PC-9 (cell line): ENCODE measurements at regions not wholly inside any gene's neighbourhood (a gene's known extent, or its start where the extent isn't known, plus 50 kb on each side); places are given as distances from the start of the nearest gene placed in this dataset.

ENCODE experiments used
- BruUV-seq: library from RNA; stranded (reverse); fragments of 400-500 nt; replicated peaks from 2 replicates; lab custom pipeline; 2021; lab: Mats Ljungman, UMichigan
- CTCF ChIA-PET: fragments of 300-600 bp; sonication (Branson Sonifier 250); formaldehyde crosslinking; loops from one replicate; lab custom pipeline; 2022; ENCODE audit warnings: antibody characterized with exemption; lab: Charles Lee
- POLR2A ChIA-PET: fragments of 300-600 bp; sonication (Branson Sonifier 250); formaldehyde crosslinking; loops from one replicate; lab custom pipeline; 2022; ENCODE audit warnings: antibody characterized with exemption; ENCODE audit not compliant: unreplicated experiment; lab: Charles Lee
- DNase-seq, 2 experiments: peaks; one replicate each; pipeline versions ENCODE4 v3.0.0 to v3.0.0-alpha.2; 2015 to 2022; ENCODE audit warnings: mixed read lengths in 1 of 2
- H2AFZ ChIP-seq: fragments of 200-600 bp; sonication (generic); 2 replicates; pipeline ENCODE4 v1.8.1; 2017; ENCODE audit warnings: antibody characterized with exemption
- H3F3A ChIP-seq: fragments of 200-600 bp; sonication (generic); 2 replicates; pipeline ENCODE4 v1.8.1; 2017; ENCODE audit warnings: antibody characterized with exemption, mild to moderate bottlenecking, low read depth; ENCODE audit not compliant: insufficient read depth
- H3K27ac ChIP-seq: fragments of 200-600 bp; sonication (generic); 2 replicates; pipeline ENCODE4 v1.6.1; 2016; ENCODE audit warnings: mixed run types
- H3K27me3 ChIP-seq: fragments of 200-600 bp; sonication (generic); 2 replicates; pipeline ENCODE4 v1.6.1; 2016; ENCODE audit warnings: low read depth, mixed run types; ENCODE audit not compliant: insufficient read depth
- H3K36me3 ChIP-seq: fragments of 200-600 bp; sonication (generic); 2 replicates; pipeline ENCODE4 v1.6.1; 2016; ENCODE audit warnings: low read depth, mixed run types
- H3K4me1 ChIP-seq: fragments of 200-600 bp; sonication (generic); replicated peaks from 2 replicates; pipeline ENCODE4 v1.6.1; 2016; ENCODE audit warnings: mixed run types; ENCODE audit not compliant: insufficient read depth
- H3K4me2 ChIP-seq: fragments of 200-600 bp; sonication (generic); 2 replicates; pipeline ENCODE4 v1.6.1; 2017; ENCODE audit warnings: mixed run types
- H3K4me3 ChIP-seq: fragments of 200-600 bp; sonication (generic); 2 replicates; pipeline ENCODE4 v1.6.1; 2016; ENCODE audit warnings: mixed run types
- H3K79me2 ChIP-seq: fragments of 200-600 bp; sonication (generic); 2 replicates; pipeline ENCODE4 v1.6.1; 2017; ENCODE audit warnings: low read depth, mixed run types
- H3K9me2 ChIP-seq: fragments of 200-600 bp; sonication (generic); 2 replicates; pipeline ENCODE4 v1.8.1; 2017; ENCODE audit warnings: mild to moderate bottlenecking; ENCODE audit not compliant: insufficient read depth
- H3K9me3 ChIP-seq: fragments of 200-600 bp; sonication (generic); 2 replicates; pipeline ENCODE4 v1.8.1; 2016; ENCODE audit warnings: low read depth; ENCODE audit not compliant: insufficient read depth
- H4K20me1 ChIP-seq: fragments of 200-600 bp; sonication (generic); 2 replicates; pipeline ENCODE4 v1.8.1; 2017; ENCODE audit not compliant: insufficient read depth
- EZH2 ChIP-seq: fragments of 200-600 bp; sonication (generic); IDR thresholded peaks from 2 replicates; pipeline ENCODE4 v1.8.0; 2017; ENCODE audit warnings: antibody characterized with exemption, low read depth
- intact Hi-C: fragments of 100-400 bp; cut with micrococcal nuclease; formaldehyde crosslinking; loops from one replicate; pipeline ENCODE4 v1.10.0; 2022; ENCODE audit not compliant: unreplicated experiment
- TF ChIP-seq, protein P1 (sequence below): fragments of 200-600 bp; sonication (generic); conservative IDR thresholded peaks from 2 replicates; pipeline ENCODE4 v1.6.1; 2017; ENCODE audit warnings: mixed run types, antibody characterized with exemption, mild to moderate bottlenecking, moderate library complexity

DNA sequence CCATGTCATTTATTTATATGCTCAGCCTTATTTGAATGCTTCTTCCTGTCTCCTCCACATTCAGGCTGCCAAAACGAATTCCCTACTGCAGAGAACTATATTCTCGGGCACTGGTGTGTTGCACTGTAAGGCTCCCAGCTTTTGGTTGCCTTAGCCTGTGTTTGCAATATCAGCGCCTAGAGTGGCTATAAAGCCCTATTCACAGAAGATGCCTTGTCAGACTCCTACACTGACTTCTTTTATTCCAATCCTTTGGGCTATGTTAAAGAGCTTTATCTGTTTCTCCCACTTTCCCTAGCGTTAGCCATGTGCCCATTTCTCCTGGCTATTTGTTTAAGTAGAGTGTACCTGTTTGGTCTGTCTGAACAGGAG, 62.4 kb upstream of the EHBP1 start:
- Histone ChIP-seq H3K79me2 (no peaks in the 10 kb centered on the region), H2AFZ (no peak overlapping the region), H3K27me3 (no peaks in the 10 kb centered on the region), H3K4me1 (0 out of 2 replicates have a peak, but pooled peaks cover 7% of the 10 kb centered on the region), H3K36me3 (no peaks in the 10 kb centered on the region), H3K4me3 (no peak overlapping the region), H3K9me3 (0 out of 2 replicates have a peak, but pooled peaks cover 7% of the 10 kb centered on the region), H3K9me2 (no peaks in the 10 kb centered on the region), H4K20me1 (no peaks in the 10 kb centered on the region), H3F3A (no peaks in the 10 kb centered on the region), H3K27ac (no peak overlapping the region), H3K4me2 (no peak overlapping the region)
- DNase-seq: peak in 1 of 2 experiments; percentile 5
- no TSS peak for BruUV-seq
- no peak for TF ChIP-seq EZH2
- TF ChIP-seq, protein P1, sequence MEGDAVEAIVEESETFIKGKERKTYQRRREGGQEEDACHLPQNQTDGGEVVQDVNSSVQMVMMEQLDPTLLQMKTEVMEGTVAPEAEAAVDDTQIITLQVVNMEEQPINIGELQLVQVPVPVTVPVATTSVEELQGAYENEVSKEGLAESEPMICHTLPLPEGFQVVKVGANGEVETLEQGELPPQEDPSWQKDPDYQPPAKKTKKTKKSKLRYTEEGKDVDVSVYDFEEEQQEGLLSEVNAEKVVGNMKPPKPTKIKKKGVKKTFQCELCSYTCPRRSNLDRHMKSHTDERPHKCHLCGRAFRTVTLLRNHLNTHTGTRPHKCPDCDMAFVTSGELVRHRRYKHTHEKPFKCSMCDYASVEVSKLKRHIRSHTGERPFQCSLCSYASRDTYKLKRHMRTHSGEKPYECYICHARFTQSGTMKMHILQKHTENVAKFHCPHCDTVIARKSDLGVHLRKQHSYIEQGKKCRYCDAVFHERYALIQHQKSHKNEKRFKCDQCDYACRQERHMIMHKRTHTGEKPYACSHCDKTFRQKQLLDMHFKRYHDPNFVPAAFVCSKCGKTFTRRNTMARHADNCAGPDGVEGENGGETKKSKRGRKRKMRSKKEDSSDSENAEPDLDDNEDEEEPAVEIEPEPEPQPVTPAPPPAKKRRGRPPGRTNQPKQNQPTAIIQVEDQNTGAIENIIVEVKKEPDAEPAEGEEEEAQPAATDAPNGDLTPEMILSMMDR: no peak
- CTCF ChIA-PET: no interaction called here
- POLR2A ChIA-PET: no interaction called here
- intact Hi-C loops: no loop called here

DNA sequence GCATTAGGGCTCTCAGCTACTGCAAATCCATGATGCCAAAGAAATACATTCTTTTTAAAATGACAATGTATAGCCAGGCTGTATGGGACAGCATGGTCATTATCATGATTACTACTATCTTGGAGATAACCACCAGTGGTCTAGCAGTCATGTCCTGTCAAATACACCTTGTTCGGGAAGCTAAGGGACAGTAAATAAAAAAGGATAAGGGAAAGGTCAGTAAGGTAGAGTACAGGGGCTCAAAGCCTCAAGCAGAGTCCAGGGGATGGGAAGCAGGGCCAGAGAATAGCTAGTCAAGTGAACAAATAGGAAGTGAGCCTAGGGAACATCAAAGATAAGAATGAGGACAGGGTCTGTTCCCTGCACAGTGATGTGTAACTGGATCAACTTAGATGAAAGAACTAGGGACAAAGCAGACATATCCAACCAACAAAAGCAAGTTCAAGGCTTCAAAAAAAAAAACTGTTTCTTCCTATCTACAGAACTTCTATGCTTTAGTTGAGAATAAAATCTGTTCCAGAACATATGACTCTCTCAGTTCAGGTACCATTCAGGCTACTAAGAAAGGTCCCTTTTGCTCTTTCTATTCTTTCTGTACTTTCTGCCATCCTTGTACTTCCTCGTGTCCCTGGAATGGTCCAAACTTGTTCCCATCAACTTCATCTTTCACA, 62.9 kb upstream of the EHBP1 start:
- POLR2A ChIA-PET: no interaction called here
- Histone ChIP-seq H3K27ac (no peak overlapping the region), H3K4me1 (0 out of 2 replicates have a peak, but pooled peaks cover 7% of the 10 kb centered on the region), H3K27me3 (no peaks in the 10 kb centered on the region), H4K20me1 (no peaks in the 10 kb centered on the region), H3K36me3 (no peaks in the 10 kb centered on the region), H3K9me3 (0 out of 2 replicates have a peak, but pooled peaks cover 7% of the 10 kb centered on the region), H3K9me2 (no peaks in the 10 kb centered on the region), H2AFZ (no peak overlapping the region), H3K4me2 (no peak overlapping the region), H3F3A (no peaks in the 10 kb centered on the region), H3K4me3 (no peak overlapping the region), H3K79me2 (no peaks in the 10 kb centered on the region)
- BruUV-seq: no TSS peak
- DNase-seq: no peak
- CTCF ChIA-PET: no interaction called here
- intact Hi-C loops: no loop called here
- TF ChIP-seq, protein P1: no peak
- no peak for TF ChIP-seq EZH2

DNA sequence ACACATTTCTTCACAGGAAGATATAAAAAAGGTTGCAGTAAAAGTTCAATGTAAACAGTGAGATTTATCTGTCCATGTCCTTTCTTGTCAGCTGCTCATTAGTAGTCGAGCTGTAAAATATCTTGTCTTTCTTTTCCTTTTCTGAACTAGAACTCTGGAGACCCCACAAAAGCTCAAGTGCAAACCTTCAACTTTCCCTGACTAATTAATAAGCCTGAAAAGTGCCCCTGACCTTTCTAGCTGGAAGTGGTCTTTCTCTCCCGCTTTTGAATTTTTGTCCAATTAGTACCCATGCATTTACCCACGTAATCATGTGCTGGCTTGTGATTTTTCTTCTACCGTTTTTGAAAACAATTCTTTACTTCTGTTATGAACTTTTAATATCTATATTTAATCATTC, 63.6 kb upstream of the EHBP1 start:
- DNase-seq: no peak
- Histone ChIP-seq H3K79me2 (no peaks in the 10 kb centered on the region), H3K27ac (no peak overlapping the region), H3K9me3 (0 out of 2 replicates have a peak, but pooled peaks cover 10% of the 10 kb centered on the region), H3K4me1 (0 out of 2 replicates have a peak, but pooled peaks cover 7% of the 10 kb centered on the region), H2AFZ (no peak overlapping the region), H3K27me3 (no peaks in the 10 kb centered on the region), H3F3A (no peaks in the 10 kb centered on the region), H3K36me3 (no peaks in the 10 kb centered on the region), H4K20me1 (no peaks in the 10 kb centered on the region), H3K9me2 (no peaks in the 10 kb centered on the region), H3K4me2 (no peak overlapping the region), H3K4me3 (no peak overlapping the region)
- ChIA-PET POLR2A (no interaction called here), CTCF (no interaction called here)
- TF ChIP-seq EZH2: no peak
- intact Hi-C loops: loop anchor here (2.0 kb wide), 1 partner anchor 17 kb away; no protein-coding TSS in a partner anchor
- no TSS peak for BruUV-seq
